ENCODE measurements at regions not wholly inside any gene's neighbourhood (a gene's known extent, or its start where the extent isn't known, plus 50 kb on each side); places are given as distances from the start of the nearest gene placed in this dataset.

- no peak for DNase-seq
These were observed 87.0 kb upstream of the CCNH start for GRCh38 chr5:87499478-87500410.
